ENCODE measurements at regions not wholly inside any gene's neighbourhood (a gene's known extent, or its start where the extent isn't known, plus 50 kb on each side); places are given as distances from the start of the nearest gene placed in this dataset.

GRCh38 chr2:219824996-219825395, 197.6 kb downstream of the SLC4A3 start:
- TF ChIP-seq, protein P1, sequence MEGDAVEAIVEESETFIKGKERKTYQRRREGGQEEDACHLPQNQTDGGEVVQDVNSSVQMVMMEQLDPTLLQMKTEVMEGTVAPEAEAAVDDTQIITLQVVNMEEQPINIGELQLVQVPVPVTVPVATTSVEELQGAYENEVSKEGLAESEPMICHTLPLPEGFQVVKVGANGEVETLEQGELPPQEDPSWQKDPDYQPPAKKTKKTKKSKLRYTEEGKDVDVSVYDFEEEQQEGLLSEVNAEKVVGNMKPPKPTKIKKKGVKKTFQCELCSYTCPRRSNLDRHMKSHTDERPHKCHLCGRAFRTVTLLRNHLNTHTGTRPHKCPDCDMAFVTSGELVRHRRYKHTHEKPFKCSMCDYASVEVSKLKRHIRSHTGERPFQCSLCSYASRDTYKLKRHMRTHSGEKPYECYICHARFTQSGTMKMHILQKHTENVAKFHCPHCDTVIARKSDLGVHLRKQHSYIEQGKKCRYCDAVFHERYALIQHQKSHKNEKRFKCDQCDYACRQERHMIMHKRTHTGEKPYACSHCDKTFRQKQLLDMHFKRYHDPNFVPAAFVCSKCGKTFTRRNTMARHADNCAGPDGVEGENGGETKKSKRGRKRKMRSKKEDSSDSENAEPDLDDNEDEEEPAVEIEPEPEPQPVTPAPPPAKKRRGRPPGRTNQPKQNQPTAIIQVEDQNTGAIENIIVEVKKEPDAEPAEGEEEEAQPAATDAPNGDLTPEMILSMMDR (IDR thresholded peaks at IDR 0.05; ENCODE audit: extremely low read depth, insufficient read depth, missing control alignments), result no peak
- in situ Hi-C loops (cut with MboI; ENCODE audit: low pct_unique_long_range_greater_than_20kb, low sequenced_read_pairs, unreplicated experiment), result no loop called here
- DNase-seq (ENCODE audit: low spot score), result no peak

DNA sequence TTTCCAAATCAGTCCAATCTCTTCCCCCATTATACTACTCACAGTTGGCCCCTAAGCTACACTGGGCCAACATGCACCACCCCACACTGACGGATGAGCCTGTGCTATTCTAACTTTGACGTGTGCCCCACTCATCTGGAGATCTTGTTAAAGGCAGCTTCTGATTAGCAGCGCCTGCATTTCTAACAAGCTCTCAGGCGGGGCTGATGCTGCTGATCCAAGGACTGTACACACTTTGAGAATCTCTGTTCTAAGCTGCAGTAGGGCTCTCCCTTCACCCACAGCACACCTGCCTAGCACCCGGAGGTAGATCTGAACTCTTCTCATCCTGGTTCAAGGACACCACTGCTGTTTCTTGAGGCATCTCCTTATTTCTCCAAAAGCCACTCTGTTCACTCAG, 200.7 kb downstream of the SLC4A3 start:
- in situ Hi-C loops (cut with MboI; ENCODE audit: low pct_unique_long_range_greater_than_20kb, low sequenced_read_pairs, unreplicated experiment), result no loop called here
- TF ChIP-seq, protein P1 (IDR thresholded peaks at IDR 0.05; ENCODE audit: extremely low read depth, insufficient read depth, missing control alignments), result no peak
- DNase-seq (ENCODE audit: low spot score), result no peak

DNA sequence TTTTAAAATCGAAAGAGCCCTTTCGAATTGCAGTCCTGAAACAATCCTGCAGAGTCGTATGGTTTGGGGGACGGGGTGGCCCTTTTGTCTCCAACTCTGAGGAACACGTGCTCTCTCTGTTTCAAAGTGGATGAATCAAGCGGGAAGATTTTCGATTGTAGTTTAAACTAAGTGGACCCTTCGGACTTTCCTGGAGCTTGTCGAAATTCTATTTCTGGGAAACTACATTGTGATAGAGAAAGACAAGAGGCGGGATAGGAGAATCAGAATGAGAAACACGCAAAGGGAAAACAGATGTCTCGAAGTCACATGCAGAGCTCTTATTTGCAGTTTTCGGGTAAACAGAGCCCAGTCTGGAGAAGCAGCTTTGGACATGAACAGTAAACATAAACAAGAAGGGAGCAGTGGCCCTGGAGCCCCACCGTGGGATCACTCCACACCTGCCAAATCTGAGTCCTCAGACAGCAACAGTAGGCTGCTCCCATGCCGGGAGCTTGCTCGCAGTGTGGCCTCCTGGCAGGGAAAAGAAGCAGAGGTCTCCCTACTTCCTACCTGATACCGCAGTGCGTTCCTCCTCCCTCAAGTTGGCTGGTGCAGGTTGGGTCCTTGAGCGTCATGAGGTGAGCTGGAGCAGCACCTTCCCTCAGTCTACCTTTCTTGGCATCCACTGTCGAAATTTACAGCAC, 202.4 kb downstream of the SLC4A3 start:
- TF ChIP-seq, protein P1 (IDR thresholded peaks at IDR 0.05; ENCODE audit: extremely low read depth, insufficient read depth, missing control alignments), result no peak
- in situ Hi-C loops (cut with MboI; ENCODE audit: low pct_unique_long_range_greater_than_20kb, low sequenced_read_pairs, unreplicated experiment), result no loop called here
- no peak for DNase-seq (ENCODE audit: low spot score)

GRCh38 chr2:219830353-219830738, 202.9 kb downstream of the SLC4A3 start:
- in situ Hi-C loops (cut with MboI; ENCODE audit: low pct_unique_long_range_greater_than_20kb, low sequenced_read_pairs, unreplicated experiment), result no loop called here
- TF ChIP-seq, protein P1 (IDR thresholded peaks at IDR 0.05; ENCODE audit: extremely low read depth, insufficient read depth, missing control alignments), result no peak
- DNase-seq (ENCODE audit: low spot score), result no peak

GRCh38 chr2:219831957-219832356, 204.5 kb downstream of the SLC4A3 start:
- TF ChIP-seq, protein P1 (IDR thresholded peaks at IDR 0.05; ENCODE audit: extremely low read depth, insufficient read depth, missing control alignments), result no peak
- DNase-seq (ENCODE audit: low spot score), result no peak
- in situ Hi-C loops (cut with MboI; ENCODE audit: low pct_unique_long_range_greater_than_20kb, low sequenced_read_pairs, unreplicated experiment), result no loop called here

DNA sequence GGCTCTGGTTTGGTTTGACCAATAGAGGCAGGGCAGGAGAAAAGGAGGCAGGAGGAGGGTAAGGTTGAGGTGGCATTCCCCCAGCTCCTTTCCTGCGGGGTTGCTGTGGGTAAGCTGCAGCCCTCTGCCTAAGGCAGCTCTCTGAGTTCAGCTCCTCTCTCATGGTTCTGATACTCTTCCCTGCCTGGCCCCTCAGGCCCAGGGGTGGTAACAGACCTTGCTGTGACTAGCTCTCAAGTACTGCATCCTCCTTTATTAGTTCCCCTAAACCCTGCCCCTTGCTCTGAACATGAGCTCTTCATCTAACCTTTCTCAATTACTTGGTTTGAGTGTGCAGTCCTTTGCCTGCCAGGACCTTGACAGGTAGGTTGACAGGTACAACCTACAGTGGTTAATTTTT, 205.5 kb downstream of the SLC4A3 start:
- no peak for DNase-seq (ENCODE audit: low spot score)
- in situ Hi-C loops (cut with MboI; ENCODE audit: low pct_unique_long_range_greater_than_20kb, low sequenced_read_pairs, unreplicated experiment), result no loop called here
- TF ChIP-seq, protein P1 (IDR thresholded peaks at IDR 0.05; ENCODE audit: extremely low read depth, insufficient read depth, missing control alignments), result no peak
